SK-N-MC (cell line): ENCODE measurements at regions not wholly inside any gene's neighbourhood (a gene's known extent, or its start where the extent isn't known, plus 50 kb on each side); places are given as distances from the start of the nearest gene placed in this dataset.

Source experiments
- EZH2 ChIP-seq: fragments of 200-600 bp; sonication (generic); IDR thresholded peaks from one replicate; pipeline ENCODE4 v1.6.1; 2017; ENCODE audit warnings: antibody characterized with exemption
- POLR2AphosphoS5 ChIP-seq: IDR thresholded peaks from 2 replicates; pipeline ENCODE4 v1.6.1; 2012; ENCODE audit warnings: mild to moderate bottlenecking, low read depth, low read length, borderline replicate concordance

DNA sequence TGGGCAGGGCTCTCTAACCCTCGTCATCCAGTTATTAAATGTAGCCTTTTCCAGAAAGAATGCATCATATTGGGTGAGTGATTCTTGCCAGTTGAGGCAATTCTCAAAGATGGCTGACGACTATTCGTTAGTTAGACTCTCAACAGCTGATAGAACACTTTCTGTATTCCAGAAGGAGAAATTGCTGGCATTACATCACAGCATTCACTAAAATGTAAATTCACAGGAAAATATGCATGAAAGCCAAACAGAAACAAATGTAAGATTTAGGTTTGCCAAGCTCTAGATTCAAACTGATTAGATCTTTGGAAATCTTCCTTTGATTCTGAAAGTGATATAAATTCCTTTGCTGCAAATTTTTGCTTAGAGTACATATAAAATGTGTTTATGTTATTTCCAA is 1501.0 kb downstream of the SI start:
- TF ChIP-seq POLR2AphosphoS5 (no peak), EZH2 (no peak)
